Gastroesophageal sphincter (tissue), 3 donors: ENCODE measurements at regions not wholly inside any gene's neighbourhood (a gene's known extent, or its start where the extent isn't known, plus 50 kb on each side); places are given as distances from the start of the nearest gene placed in this dataset.

Source experiments
- EP300 ChIP-seq: sonication (generic); formaldehyde crosslinking; IDR thresholded peaks from one replicate; pipeline ENCODE4 v1.6.1; 2017; ENCODE audit warnings: antibody characterized with exemption, mild to moderate bottlenecking
- POLR2A ChIP-seq, 2 donors: fragments of 450-650 bp; IDR thresholded peaks; one replicate each; pipeline ENCODE4 v1.6.1; 2017; ENCODE audit warnings: antibody characterized with exemption in 2 of 2, mild to moderate bottlenecking in 2 of 2, moderate library complexity in 1 of 2
- TF ChIP-seq, protein P1 (sequence below), 4 experiments: fragments of 200-600 bp in 2 of 4; fragments of 450-650 bp in 2 of 4; sonication (generic) in 1 of 4; IDR thresholded peaks; one replicate each; pipeline ENCODE4 v1.5.1; 2017 to 2019; ENCODE audit warnings: antibody characterized with exemption in 4 of 4, mild to moderate bottlenecking in 2 of 4, moderate library complexity in 2 of 4

- TF ChIP-seq, protein P1, sequence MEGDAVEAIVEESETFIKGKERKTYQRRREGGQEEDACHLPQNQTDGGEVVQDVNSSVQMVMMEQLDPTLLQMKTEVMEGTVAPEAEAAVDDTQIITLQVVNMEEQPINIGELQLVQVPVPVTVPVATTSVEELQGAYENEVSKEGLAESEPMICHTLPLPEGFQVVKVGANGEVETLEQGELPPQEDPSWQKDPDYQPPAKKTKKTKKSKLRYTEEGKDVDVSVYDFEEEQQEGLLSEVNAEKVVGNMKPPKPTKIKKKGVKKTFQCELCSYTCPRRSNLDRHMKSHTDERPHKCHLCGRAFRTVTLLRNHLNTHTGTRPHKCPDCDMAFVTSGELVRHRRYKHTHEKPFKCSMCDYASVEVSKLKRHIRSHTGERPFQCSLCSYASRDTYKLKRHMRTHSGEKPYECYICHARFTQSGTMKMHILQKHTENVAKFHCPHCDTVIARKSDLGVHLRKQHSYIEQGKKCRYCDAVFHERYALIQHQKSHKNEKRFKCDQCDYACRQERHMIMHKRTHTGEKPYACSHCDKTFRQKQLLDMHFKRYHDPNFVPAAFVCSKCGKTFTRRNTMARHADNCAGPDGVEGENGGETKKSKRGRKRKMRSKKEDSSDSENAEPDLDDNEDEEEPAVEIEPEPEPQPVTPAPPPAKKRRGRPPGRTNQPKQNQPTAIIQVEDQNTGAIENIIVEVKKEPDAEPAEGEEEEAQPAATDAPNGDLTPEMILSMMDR (IDR thresholded peaks at IDR 0.05): no peak
- TF ChIP-seq EP300 (no peak), POLR2A (IDR thresholded peaks at IDR 0.05) (no peak)
Observed at GRCh38 chr13:37369616-37370015, 229.0 kb downstream of the POSTN start.
